H9 (cell line): ENCODE measurements at regions not wholly inside any gene's neighbourhood (a gene's known extent, or its start where the extent isn't known, plus 50 kb on each side); places are given as distances from the start of the nearest gene placed in this dataset.

Source experiments
- DNase-seq: peaks from one replicate; pipeline ENCODE4 v3.0.0-alpha.2; 2017
- H2AFZ ChIP-seq: one replicate; pipeline ENCODE4 v1.6.1; 2013; ENCODE audit warnings: mild to moderate bottlenecking, low read length, control low read depth, moderate library complexity
- H2AK5ac ChIP-seq: 2 replicates; pipeline ENCODE4 v1.6.1; 2013; ENCODE audit warnings: low read length, control low read depth, mixed read lengths; ENCODE audit not compliant: insufficient read length
- H2BK120ac ChIP-seq: one replicate; pipeline ENCODE4 v1.6.1; 2013; ENCODE audit warnings: low read depth, mild to moderate bottlenecking, low read length, control low read depth, inconsistent platforms; ENCODE audit not compliant: poor library complexity, severe bottlenecking
- H2BK12ac ChIP-seq: 2 replicates; pipeline ENCODE4 v1.6.1; 2013; ENCODE audit warnings: low read length, control low read depth, mixed read lengths, low read depth; ENCODE audit not compliant: insufficient read length
- H2BK15ac ChIP-seq: 2 replicates; pipeline ENCODE4 v1.6.1; 2013; ENCODE audit warnings: low read depth, low read length, control low read depth
- H2BK20ac ChIP-seq: one replicate; pipeline ENCODE4 v1.6.1; 2013; ENCODE audit warnings: low read depth, mild to moderate bottlenecking, low read length, control low read depth, inconsistent platforms; ENCODE audit not compliant: poor library complexity, severe bottlenecking
- H2BK5ac ChIP-seq: 2 replicates; pipeline ENCODE4 v1.6.1; 2013; ENCODE audit warnings: low read length, control low read depth, mixed read lengths; ENCODE audit not compliant: insufficient read length
- H3K14ac ChIP-seq: 2 replicates; pipeline ENCODE4 v1.6.1; 2013; ENCODE audit warnings: low read length, control low read depth; ENCODE audit not compliant: insufficient read depth
- H3K18ac ChIP-seq: 2 replicates; pipeline ENCODE4 v1.6.1; 2013; ENCODE audit warnings: low read depth, mild to moderate bottlenecking, mixed read lengths, low read length, control low read depth; ENCODE audit not compliant: insufficient read length
- H3K23ac ChIP-seq: 2 replicates; pipeline ENCODE4 v1.6.1; 2013; ENCODE audit warnings: low read length, control low read depth, mixed read lengths, low read depth; ENCODE audit not compliant: insufficient read length
- H3K23me2 ChIP-seq: 2 replicates; pipeline ENCODE4 v1.6.1; 2013; ENCODE audit warnings: low read depth, mild to moderate bottlenecking, mixed read lengths, low read length, control low read depth; ENCODE audit not compliant: insufficient read length, poor library complexity, severe bottlenecking
- H3K27ac ChIP-seq: 2 replicates; pipeline ENCODE4 v1.5.1; 2013; ENCODE audit warnings: low read length, control low read depth, mixed read lengths, low read depth; ENCODE audit not compliant: insufficient read length
- H3K27me3 ChIP-seq: 2 replicates; pipeline ENCODE4 v1.6.1; 2013; ENCODE audit warnings: low read length, control low read depth, inconsistent platforms; ENCODE audit not compliant: insufficient read depth
- H3K4ac ChIP-seq: 2 replicates; pipeline ENCODE4 v1.6.1; 2013; ENCODE audit warnings: low read depth, mild to moderate bottlenecking, control low read depth, inconsistent platforms, low read length, moderate library complexity
- H3K4me1 ChIP-seq: 2 replicates; pipeline ENCODE4 v1.6.1; 2013; ENCODE audit warnings: low read length, control low read depth, inconsistent platforms; ENCODE audit not compliant: insufficient read depth
- H3K4me2 ChIP-seq: 2 replicates; pipeline ENCODE4 v1.6.1; 2013; ENCODE audit warnings: low read length, control low read depth, mixed read lengths; ENCODE audit not compliant: insufficient read length, insufficient read depth
- H3K56ac ChIP-seq: 2 replicates; pipeline ENCODE4 v1.6.1; 2013; ENCODE audit warnings: low read depth, mild to moderate bottlenecking, mixed read lengths, low read length, control low read depth; ENCODE audit not compliant: insufficient read length
- H3K79me1 ChIP-seq: 2 replicates; pipeline ENCODE4 v1.6.1; 2013; ENCODE audit warnings: low read depth, mild to moderate bottlenecking, moderate library complexity, low read length, control low read depth, inconsistent platforms; ENCODE audit not compliant: insufficient read depth, poor library complexity, severe bottlenecking
- H3K79me2 ChIP-seq: 2 replicates; pipeline ENCODE4 v1.6.1; 2013; ENCODE audit warnings: low read length, control low read depth, inconsistent platforms; ENCODE audit not compliant: insufficient read depth
- H3K9ac ChIP-seq: 2 replicates; pipeline ENCODE4 v1.6.1; 2013; ENCODE audit warnings: low read length, control low read depth, mixed read lengths; ENCODE audit not compliant: insufficient read length; ENCODE audit errors: extremely low read depth
- H3K9me3 ChIP-seq: one replicate; pipeline ENCODE4 v1.6.1; 2013; ENCODE audit warnings: low read depth, low read length, inconsistent platforms; ENCODE audit not compliant: control insufficient read depth
- H3T11ph ChIP-seq: one replicate; pipeline ENCODE4 v1.6.1; 2013; ENCODE audit warnings: mild to moderate bottlenecking, low read length, control low read depth, inconsistent platforms
- H4K20me1 ChIP-seq: one replicate; pipeline ENCODE4 v1.6.1; 2013; ENCODE audit not compliant: control insufficient read depth, insufficient read length, insufficient read depth
- H4K5ac ChIP-seq: 2 replicates; pipeline ENCODE4 v1.6.1; 2013; ENCODE audit warnings: low read depth, mild to moderate bottlenecking, mixed read lengths, low read length, control low read depth; ENCODE audit not compliant: insufficient read length
- H4K8ac ChIP-seq: replicated peaks from 2 replicates; pipeline ENCODE4 v1.6.1; 2013; ENCODE audit warnings: low read length, control low read depth, mixed read lengths, low read depth; ENCODE audit not compliant: insufficient read length
- H4K91ac ChIP-seq: 2 replicates; pipeline ENCODE4 v1.6.1; 2013; ENCODE audit warnings: low read depth, mild to moderate bottlenecking, moderate library complexity, mixed read lengths, low read length, control low read depth; ENCODE audit not compliant: insufficient read length
- H3K27ac Mint-ChIP-seq, 3 experiments: 2 replicates in 2 of 3; 3 replicates in 1 of 3; pipeline ENCODE4 v1.8.0; 2020 to 2021; ENCODE audit warnings: mixed read lengths in 3 of 3, mild to moderate bottlenecking in 1 of 3, moderate library complexity in 1 of 3
- H3K27me3 Mint-ChIP-seq: 2 replicates; pipeline ENCODE4 v1.8.0; 2021; ENCODE audit warnings: low read depth, mild to moderate bottlenecking, moderate library complexity, mixed read lengths
- H3K36me3 Mint-ChIP-seq, 3 experiments: 2 replicates in 2 of 3; 3 replicates in 1 of 3; pipeline ENCODE4 v1.8.0; 2020 to 2021; ENCODE audit warnings: low read depth in 3 of 3, mixed read lengths in 3 of 3; ENCODE audit not compliant: insufficient read depth in 1 of 3
- H3K4me1 Mint-ChIP-seq, 2 experiments: 2 replicates each; pipeline ENCODE4 v1.8.0; 2020; ENCODE audit warnings: mixed read lengths in 2 of 2
- H3K4me3 Mint-ChIP-seq, 2 experiments: 2 replicates in 1 of 2; 3 replicates in 1 of 2; pipeline ENCODE4 v1.8.0; 2020 to 2021; ENCODE audit warnings: mild to moderate bottlenecking in 2 of 2, mixed read lengths in 2 of 2, moderate library complexity in 1 of 2
- H3K9me3 Mint-ChIP-seq, 2 experiments: 2 replicates in 1 of 2; 3 replicates in 1 of 2; pipeline ENCODE4 v1.8.0; 2020; ENCODE audit warnings: mild to moderate bottlenecking in 2 of 2, mixed read lengths in 2 of 2, moderate library complexity in 1 of 2
- CTCF ChIP-seq: fragments of 200-600 bp; sonication (generic); conservative IDR thresholded peaks from 3 replicates; pipeline ENCODE4 v1.8.0; 2021; ENCODE audit warnings: antibody characterized with exemption, mild to moderate bottlenecking
- WGBS: extraction: QIAGEN DNeasy Blood & Tissue Kit; methylation state at CpG from one replicate; pipeline ENCODE4 v1.1.7; 2013; ENCODE audit warnings: missing lambda C conversion rate, low lambda C conversion rate, mixed read lengths; ENCODE audit not compliant: insufficient read length; ENCODE audit errors: extremely low coverage; 5-methylcytosine and 5-hydroxymethylcytosine counted together

- no CpG with 5 or more reads among the region's 1 CpG for WGBS
- no peak overlapping the region for H3K18ac ChIP-seq
- no peaks in the 10 kb centered on the region for H3K23me2 ChIP-seq
Measured at GRCh38 chr7:67455508-67455907, 458.9 kb downstream of the TYW1 start.

More at GRCh38 chr7:67455508-67455907, 458.9 kb downstream of the TYW1 start:
- H3K9ac ChIP-seq: no peak overlapping the region
- H3K4ac ChIP-seq: no peak overlapping the region
- Mint-ChIP-seq H3K27me3 (peaks cover 8% of the 10 kb centered on the region), H3K36me3 (no peaks in the 10 kb centered on the region), H3K9me3 (peaks cover 0 to 4% of the 10 kb centered on the region in 2 experiments; a peak in 3 of 5 replicates), H3K27ac (no peak overlapping the region), H3K4me3 (no peak overlapping the region), H3K4me1 (peaks cover 6 to 10% of the 10 kb centered on the region in 2 experiments; a peak in 3 of 4 replicates)
- DNase-seq: no peak
- H3K79me1 ChIP-seq: no peaks in the 10 kb centered on the region
- H4K20me1 ChIP-seq: no peaks in the 10 kb centered on the region
- no peak overlapping the region for H4K91ac ChIP-seq
- no peak overlapping the region for H3K4me2 ChIP-seq
- H2BK12ac ChIP-seq: no peak overlapping the region
- no peak overlapping the region for H4K8ac ChIP-seq
- no peak overlapping the region for H2AFZ ChIP-seq
- no peaks in the 10 kb centered on the region for H3K79me2 ChIP-seq
- H3T11ph ChIP-seq: no peak overlapping the region
- H3K14ac ChIP-seq: no peak overlapping the region
- H3K9me3 ChIP-seq: no peaks in the 10 kb centered on the region
- H2BK20ac ChIP-seq: no peak overlapping the region
- no peaks in the 10 kb centered on the region; the same call in 1 of the 2 replicates for H3K4me1 ChIP-seq
- no peak for TF ChIP-seq CTCF
- no peaks in the 10 kb centered on the region for H3K27me3 ChIP-seq
- no peak overlapping the region for H3K27ac ChIP-seq
- no peak overlapping the region for H2BK15ac ChIP-seq
- no peak overlapping the region for H2BK5ac ChIP-seq
- H2BK120ac ChIP-seq: no peak overlapping the region
- no peak overlapping the region for H3K23ac ChIP-seq
- H2AK5ac ChIP-seq: no peak overlapping the region
- no peak overlapping the region for H3K56ac ChIP-seq
- H4K5ac ChIP-seq: no peak overlapping the region
